ENCODE measurements at regions not wholly inside any gene's neighbourhood (a gene's known extent, or its start where the extent isn't known, plus 50 kb on each side); places are given as distances from the start of the nearest gene placed in this dataset.

DNA sequence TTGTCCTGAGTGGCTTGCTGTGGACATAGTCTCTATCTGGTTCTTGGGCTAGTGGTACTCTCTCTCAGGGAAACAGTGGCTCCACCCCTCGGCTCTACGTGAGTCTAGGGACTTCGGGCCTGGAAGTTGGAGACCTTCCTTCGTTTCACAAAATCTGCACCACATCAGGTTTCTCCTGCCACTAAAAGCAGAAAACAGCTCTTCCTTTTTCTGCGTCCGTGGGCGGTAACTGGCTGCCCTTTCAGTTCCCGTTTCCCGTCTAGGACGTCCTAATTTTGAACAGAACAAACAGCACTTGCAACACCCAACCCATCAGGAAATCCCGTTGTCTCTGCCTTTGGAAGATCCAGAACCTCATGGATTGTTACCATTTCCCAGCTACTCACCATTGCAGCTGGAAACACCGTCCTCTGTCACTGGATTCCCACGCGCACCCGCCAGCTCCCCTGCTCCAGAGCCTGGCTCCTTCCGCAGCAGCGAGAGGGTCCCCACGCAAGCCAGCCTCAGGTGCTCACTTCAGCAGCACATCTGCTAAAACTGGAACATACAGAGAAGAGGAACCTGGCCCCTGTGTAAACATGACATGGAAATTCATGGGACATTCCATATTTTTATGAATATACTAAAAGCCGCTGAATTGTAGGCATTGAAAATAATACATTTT, 311.4 kb upstream of the AKR1E2 start:
- TF ChIP-seq, protein P1, sequence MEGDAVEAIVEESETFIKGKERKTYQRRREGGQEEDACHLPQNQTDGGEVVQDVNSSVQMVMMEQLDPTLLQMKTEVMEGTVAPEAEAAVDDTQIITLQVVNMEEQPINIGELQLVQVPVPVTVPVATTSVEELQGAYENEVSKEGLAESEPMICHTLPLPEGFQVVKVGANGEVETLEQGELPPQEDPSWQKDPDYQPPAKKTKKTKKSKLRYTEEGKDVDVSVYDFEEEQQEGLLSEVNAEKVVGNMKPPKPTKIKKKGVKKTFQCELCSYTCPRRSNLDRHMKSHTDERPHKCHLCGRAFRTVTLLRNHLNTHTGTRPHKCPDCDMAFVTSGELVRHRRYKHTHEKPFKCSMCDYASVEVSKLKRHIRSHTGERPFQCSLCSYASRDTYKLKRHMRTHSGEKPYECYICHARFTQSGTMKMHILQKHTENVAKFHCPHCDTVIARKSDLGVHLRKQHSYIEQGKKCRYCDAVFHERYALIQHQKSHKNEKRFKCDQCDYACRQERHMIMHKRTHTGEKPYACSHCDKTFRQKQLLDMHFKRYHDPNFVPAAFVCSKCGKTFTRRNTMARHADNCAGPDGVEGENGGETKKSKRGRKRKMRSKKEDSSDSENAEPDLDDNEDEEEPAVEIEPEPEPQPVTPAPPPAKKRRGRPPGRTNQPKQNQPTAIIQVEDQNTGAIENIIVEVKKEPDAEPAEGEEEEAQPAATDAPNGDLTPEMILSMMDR (IDR thresholded peaks at IDR 0.05 in 8 of 11, conservative IDR thresholded peaks at IDR 0.05 in 3 of 11): no peak
- peak; percentile 34 to 65 (median 36) for TF ChIP-seq POLR2AphosphoS5 (IDR thresholded peaks at IDR 0.05)
